Activated CD8-positive, alpha-beta memory T cell treated with anti-CD3 and anti-CD28 coated beads, Interleukin-2, amount 50 U/mL, for 4 hours (primary cell): ENCODE measurements at regions not wholly inside any gene's neighbourhood (a gene's known extent, or its start where the extent isn't known, plus 50 kb on each side); places are given as distances from the start of the nearest gene placed in this dataset.

Source experiments
- DNase-seq: peaks from one replicate; pipeline ENCODE4 v3.0.0-alpha.2; 2020

DNA sequence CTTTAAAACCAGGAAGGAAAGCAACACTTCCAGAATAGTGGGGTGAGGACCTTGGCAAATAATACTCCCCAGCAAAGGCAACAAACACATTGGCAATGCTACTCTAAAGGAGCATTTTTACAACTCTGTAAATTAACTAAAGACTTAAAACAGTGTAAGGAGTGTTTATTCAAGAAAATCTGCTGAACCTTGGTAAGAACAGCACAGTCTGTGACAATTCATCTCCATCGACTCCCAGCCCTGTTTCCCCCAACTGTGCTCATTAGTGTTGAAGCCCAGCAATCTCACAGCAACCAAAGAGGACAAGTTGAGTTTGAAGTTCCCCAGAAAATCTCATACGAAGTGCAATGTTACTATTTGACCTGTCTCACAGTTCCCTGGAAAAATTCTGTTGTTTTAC lies 884.9 kb downstream of the C6orf118 start:
- DNase-seq = no peak

DNA sequence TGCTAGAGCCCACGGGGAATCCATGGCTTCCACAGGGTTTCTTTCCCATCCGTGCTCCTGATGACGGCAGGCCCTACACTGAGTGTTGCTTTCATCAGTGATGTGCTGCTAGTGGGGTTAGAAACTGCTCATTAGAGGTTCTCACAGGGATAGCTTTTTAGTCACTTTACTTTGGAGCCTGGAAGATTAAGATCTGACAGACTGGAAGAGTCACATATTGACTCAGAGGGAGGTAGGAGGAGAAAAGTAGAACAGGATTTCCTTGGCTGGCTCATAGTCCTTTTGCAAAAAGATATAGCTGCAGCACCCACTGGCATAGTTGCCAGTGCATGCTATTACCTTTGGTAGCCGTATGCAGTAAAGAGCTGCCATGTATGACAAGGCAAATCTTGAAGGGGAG lies 890.3 kb downstream of the C6orf118 start:
- DNase-seq = no peak

DNA sequence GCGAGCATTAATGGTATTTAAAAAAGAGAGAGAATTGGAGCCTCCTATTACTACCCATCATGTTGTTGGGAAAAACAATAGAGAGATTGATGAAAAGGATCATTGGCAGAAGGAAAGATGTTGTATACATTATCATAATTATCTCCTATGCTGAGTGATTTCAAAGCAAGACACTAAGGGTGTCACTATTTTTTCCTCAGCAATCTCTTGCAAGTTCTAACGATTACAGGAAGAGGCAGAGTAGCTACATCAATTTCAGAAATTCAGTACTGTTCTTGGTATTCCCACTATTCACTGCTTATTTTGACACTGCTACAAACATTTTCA lies 891.2 kb downstream of the C6orf118 start:
- DNase-seq = no peak

DNA sequence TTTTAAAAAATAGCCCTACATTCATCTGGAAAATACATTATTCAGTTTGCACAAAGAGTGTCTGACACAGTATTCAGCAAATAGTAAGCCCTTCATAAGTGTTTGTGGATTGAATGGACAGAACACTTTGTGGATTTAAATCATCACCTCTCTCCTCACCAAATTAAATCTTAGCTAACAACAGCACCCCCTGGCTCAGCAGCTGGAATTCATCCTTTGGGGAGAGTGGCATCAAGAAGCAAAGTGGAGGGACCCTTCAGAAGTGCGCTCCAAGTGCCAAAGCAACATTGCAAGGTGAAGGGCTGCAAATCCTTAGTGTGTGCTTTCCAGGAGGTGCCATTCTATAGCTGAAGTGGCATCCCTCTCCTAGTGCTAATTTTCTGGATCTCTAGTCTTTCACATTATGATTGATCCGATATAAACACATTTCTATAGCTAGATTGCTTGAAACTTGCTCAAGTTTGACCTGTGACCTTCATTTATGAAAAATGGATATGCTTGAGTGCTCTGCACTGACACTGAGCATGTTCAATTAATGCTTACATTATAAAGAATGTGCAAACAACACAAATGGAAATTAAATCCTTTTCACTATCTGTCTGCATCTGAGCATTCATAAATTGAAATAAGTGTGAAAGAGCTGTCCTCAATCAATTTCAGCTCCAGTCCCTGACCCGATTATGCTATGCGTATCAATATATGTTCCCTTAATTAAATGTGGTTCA lies 891.7 kb downstream of the C6orf118 start:
- no peak for DNase-seq

DNA sequence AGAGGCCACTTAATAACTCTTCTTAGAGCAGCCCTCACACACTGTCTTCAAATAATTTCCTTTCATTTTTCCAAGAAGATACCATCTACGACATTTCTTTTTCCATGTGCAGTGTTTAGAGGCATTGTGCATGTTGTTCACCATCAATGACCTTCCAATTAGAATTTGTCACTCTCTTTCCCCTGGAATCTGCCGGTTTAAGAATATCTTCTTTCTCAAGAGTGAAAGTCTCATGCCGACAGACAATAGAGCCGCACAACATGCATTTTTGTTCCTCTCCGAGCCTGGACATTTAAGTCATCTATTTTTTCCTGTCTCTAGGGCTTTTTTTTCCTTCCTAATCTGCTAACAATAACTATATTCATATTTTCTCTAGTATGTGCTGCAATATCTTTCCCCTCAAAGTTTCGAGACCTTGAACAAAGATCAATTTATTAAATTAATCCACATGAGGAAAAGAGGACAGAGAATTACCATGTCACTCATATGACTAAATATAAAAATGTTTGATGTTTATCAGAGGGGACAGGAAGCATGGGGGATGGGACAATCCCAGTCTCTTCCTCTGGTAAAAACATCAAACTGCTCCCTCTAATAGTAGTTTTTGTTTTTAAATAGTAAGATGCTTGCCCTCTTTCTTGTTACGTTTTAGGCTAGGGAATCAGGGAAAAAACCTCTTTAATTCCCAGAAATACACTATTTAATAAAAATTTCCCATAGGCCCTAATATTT lies 893.4 kb downstream of the C6orf118 start:
- no peak for DNase-seq

DNA sequence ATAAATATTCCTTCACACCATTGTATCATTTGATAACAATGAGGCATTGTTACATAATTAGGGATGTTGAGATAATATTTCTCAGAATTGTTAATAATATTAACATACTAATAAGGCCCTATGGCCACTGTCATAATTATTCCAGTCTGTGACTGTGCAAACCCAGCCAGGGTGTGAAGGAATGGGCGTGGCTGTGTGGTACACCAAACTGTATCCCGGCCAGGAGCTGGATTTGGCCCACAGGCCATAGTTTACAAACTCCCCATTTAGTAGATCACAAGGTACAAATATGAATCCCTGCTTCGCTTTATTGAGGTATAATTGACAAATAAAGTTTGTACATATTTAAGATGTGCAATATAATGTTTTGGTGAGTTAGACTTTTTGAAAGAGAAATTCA lies 894.7 kb downstream of the C6orf118 start:
- DNase-seq = no peak

DNA sequence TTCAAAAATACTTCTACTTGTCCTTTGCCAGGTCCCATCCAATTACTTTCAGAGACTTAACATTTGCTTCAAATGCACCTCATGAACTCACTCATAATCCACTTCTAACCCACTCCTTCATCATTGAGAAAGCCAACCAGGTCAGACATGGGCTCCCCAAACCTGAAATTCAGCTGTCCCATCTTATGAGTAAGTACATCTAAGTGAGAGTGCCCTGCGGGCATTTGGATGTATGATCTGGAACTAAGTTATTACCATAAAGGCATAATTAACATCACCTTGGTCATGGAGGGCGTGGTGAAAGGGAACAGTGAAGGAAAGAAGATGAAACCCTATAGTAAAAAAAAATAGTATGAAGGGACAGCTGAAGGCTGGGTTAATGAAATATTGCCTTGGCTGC lies 896.8 kb downstream of the C6orf118 start:
- DNase-seq = no peak

DNA sequence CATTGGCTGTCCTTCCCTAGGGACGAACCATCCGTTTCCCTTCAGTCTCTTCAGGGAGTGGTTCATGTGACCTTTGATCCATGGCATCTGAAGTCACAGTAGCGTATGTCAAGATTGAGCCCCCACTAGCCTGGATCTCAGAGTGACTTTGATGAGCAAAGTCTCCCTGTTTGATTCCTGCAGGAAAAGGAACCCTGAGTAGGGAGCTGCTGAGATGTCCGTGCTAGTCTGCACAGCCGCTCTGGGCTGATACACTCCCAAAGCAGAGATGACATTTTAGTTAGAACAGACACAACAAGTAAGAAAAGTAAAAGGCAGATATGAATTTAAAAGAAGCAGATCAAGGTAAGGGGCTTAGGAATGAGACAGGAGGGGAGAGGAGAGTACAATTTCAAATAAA lies 899.4 kb downstream of the C6orf118 start:
- DNase-seq = no peak

DNA sequence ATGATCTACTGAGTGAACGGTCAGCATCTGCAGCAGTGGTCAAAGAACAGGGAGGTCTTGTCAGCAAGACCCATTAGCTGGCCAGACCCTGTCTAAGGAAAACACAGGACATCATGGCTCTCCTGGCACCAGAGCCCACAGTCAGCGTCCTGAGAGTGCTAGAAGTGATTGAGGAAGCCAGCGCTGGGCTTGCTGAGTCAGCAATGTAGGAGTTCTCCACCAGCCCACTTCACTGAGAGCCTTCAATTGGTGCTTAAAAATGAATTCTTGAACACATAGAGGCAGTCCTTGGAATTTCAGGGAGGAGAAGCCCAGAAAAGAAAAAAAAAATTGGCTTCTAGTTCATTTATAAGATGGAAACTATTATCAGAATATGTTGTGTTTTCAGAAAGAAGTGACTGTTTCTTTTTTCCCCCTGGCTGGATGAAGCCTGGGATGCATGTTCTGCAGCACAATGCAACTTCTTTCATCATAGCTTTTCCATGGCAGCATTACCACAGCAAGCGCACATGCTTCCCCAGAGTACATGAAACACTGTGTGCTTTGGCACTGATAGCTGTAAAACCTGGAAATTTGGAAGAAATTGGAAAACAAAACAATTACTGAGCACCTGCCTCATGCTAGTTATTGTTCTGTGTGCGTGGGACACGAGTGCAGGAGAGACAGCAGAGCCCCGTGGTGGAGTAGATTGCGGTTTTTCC lies 899.9 kb downstream of the C6orf118 start:
- no peak for DNase-seq

DNA sequence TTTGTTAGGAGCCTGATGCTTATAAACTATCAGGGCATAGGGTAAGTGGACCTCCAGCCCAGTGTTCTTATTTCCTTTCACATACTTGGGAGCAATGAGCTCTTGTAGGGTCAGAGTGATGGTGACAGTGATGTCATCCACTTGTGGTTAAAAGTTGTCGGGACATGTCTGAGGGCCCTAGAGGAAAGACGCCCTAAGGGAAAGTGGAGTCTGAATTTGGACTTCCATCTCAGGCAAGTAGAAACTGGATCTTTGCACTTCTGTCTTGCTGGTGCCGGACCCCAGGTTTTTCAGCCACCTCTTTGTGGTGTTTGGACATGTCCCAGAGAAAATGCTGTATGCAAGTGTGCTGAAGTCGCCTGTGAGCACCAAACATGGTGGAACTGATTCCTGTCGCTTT lies 900.5 kb downstream of the C6orf118 start:
- no peak for DNase-seq

DNA sequence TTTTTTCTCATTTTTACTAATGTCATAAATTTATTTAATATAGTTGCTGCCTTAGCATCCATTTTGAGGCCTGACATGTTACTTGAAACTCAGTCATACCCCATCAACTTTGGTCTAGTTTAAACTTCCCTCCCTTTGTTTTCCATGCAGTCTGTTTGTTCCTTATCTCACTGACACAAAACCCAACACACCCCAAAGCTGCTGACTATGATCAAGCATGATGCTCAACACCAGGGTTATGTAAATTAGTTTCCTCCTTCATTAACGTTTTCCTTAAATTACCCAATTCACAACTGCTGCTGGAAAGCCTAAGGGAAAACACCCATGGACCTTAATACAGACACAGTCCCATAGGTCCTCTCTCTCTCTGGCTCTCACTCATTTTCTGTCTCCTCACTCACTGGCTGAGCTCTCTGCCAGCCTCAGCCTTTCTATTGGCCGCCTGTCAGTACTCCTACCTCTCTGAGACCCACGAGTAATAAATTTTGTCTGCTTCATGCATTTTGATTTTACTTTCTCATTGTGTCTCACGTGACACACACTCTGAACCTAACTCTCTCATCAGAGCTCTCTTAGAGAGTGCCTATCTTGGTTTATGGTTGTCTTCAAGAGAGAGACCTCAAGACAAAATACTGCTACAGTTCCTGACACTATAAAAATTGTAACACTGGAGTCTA lies 904.5 kb downstream of the C6orf118 start:
- DNase-seq = no peak

DNA sequence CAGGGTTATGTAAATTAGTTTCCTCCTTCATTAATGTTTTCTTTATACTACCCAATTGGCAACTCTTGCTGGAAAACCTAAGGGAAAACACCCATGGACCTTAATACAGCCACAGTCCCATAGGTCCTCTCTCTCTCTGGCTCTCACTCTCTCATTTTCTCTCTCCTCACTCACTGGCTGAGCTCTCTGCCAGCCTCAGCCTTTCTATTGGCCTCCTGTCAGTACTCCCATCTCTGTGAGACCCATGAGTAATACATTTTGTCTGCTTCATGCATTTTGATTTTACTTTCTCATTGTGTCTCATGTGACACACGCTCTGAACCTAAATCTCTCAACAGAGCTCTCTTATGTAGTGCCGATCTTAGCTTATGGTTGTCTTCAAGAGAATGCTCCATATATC lies 907.5 kb downstream of the C6orf118 start:
- DNase-seq = no peak

DNA sequence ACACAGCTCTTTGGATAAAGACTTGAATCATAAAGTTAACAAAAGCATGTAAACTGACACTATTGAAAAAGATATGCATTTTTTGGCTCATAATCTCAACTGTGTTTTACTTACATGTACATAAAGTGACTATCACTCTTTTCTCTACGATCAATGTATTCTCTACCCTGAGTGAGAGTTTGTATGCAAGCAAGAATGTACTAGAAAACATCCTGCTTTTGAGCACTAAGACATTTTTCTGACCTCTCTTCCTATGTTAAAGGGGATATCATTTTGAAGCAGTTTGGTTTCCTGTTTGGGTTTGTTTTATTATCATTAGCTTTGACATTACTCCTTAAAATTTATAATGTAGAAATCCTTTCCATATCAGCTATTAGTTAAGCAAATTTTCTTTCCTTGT lies 910.8 kb downstream of the C6orf118 start:
- no peak for DNase-seq

DNA sequence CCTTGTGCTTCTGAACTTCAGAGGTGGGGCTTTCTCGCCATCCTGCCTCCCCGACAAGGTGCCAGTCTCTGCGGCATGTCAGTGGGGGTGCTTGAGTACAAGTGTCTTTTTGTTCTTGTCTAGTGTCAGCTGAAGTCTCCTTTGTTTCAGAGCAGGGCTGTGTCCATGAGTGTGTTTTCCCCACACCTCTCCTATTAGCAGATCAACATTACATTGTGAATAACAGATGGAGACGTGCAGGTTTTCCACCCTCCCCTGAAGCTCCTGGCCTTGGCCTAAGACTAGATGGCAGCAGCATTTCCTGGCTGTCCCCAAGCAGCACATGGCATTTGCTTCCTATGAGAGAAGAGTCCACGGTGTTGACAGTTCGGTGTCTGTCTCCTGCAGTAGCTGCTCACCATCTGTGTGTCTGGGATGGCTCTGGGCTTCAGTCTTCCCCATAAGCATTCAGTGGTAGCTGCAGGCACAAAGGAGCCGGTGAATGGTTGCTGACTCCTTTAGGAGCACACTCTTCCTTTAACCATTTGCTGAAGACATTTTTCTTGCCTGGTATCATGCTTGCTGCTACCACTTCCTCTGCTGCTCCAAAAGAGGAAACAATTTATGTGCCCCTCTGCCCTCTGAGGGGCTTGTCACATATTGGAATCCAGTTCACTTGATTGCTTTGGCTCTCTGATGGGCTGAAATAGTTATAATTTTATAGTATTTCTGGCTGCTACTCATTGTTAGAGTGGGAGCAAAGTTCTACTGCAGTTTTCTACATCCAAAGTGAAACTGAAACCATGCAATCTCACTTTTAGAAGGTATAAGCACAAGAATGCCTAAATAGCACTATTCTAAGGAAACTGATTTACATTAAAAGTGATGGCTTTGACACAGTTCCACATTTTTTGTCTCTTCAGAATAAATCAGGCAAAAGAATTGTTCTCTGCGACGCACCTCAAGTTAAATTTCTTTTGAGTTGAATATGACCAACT lies 913.0 kb downstream of the C6orf118 start:
- no peak for DNase-seq

DNA sequence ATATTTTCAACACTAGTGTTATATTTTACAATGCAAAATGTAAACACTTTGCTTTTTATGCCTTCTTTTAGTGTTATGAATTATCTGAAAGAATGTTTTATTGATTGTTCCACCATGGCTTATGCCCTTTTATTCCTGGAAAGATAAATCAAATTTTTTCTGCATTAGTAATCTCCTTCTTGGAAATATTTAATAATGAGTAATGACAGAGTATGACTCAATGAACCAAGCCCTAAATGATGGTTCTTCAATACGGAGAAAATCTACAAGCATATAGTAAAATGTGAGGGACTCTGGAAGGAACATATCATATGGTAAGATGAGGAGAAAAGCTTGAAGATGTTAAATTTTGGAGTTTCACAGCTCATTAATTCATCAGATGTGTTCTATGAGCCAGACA lies 929.6 kb downstream of the C6orf118 start:
- DNase-seq = no peak

DNA sequence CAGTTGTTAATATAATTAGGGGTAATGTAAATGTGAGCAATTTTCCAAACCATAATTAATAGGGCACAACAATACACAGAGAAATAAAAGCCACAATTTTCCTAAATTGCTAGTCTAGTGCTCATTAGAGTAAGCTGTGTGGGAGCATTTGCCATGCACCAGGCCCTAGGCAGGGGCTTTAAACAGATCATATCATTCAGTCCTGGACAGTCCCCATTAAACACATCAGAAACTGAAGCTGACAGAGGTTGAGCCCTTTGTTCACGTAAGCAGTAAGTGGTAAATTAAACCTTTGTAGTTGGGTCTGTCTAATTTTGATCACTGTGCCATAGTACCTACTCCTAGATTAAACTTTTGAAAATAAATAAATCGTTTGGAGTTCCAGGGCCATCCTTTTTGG lies 931.1 kb downstream of the C6orf118 start:
- DNase-seq = no peak

DNA sequence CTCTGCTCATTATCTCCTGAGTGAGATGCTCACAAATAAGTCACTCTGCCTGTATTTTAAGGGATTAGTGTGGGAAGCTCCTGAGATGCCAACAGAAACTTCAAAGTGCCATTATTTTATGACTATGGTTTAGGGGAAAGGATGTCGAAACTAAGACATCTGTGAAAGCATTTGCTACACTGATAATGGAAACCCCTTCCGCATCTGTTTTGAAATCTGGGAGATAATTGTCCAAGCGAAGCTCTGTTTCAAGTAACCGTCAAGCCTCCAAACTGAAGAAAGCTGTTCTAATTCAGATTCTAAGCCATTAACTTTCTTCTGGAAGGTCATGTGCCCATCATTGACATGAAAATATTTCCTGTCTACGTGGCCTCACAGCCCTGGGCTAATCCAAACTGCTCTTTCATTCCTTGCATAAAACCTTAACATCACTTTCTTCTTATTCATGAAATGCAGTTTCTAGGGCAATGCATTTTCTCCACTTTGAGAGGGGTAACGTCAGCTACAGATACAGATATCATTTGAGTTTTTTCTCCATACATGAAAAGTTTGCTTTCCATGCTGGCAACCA lies 932.0 kb downstream of the C6orf118 start:
- DNase-seq = no peak

DNA sequence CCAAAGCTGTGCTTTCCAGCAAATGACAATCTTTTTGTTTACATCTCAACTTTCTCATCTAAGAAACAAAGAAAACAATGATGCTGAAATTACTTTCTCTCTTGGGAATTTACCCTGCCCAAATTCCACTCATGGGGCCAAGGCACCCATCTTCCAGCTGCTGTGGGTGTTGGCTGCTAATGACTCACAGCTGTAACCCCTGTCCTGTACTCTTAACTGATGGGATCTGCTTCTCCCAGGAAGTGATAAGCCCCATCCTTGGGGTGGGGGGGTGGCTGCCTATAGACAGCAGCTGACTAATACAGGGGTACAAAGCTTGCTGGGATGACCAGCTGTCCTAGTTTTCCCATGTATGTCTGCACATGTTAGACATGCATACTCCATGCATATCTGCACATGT lies 938.6 kb downstream of the C6orf118 start:
- DNase-seq = no peak

DNA sequence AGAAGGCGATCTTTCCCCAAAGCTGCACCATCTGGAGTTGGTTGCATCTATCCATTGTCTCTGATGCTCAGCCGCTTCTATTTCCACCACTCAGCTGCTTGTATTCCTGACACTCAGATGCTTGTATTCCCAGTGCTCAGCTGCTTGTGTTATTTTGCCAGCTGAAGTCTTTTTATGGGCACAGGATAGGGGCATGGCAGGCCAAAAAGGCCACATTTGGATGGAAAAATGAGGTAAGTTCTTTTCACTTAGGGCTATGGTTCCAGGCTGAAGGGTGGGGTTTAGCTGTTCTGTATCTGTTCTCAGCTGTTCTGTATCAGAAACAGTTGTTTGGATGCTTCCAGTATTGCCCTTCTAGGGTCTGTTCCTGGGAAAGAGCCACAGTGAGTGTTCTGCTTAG lies 944.9 kb downstream of the QKI start:
- no peak for DNase-seq

DNA sequence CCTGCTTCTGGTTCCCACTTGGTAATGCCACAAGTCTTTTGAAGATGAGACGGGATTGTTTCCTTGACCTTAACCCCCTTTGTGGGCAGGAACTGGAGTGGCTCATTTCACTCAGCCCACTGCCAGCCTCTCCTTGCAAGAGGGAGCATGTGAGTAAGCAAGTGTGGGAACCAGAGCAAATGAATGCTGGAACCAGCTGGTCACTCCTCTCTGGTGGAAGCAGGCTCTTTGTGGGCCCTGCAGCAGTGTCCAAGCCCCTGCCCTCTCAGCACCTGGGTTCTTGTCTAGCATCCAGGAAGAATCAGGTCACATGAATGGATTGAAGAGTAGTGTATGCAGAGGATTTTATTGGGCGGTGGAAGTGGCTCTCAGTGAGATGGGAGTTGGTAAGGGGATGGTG lies 944.5 kb downstream of the QKI start:
- no peak for DNase-seq

DNA sequence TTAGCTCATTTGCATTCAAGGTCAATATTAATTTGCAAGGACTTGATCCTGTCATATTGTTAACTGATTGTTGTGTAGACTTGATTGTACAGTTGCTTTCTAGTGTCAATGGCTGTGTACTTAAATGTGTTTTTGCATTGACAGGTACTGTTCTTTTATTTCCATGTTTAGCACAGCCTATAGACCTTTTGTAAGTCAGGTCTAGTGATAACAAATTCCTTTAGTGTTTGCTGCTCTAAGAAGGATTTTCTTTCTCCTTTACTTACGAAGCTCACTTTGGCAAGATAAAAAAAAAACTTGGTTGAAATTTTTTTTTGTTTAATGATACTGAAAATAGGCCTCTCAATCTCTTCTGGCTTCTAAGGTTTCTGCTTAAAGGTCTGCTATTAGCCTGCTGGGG lies 942.3 kb downstream of the QKI start:
- DNase-seq = no peak

DNA sequence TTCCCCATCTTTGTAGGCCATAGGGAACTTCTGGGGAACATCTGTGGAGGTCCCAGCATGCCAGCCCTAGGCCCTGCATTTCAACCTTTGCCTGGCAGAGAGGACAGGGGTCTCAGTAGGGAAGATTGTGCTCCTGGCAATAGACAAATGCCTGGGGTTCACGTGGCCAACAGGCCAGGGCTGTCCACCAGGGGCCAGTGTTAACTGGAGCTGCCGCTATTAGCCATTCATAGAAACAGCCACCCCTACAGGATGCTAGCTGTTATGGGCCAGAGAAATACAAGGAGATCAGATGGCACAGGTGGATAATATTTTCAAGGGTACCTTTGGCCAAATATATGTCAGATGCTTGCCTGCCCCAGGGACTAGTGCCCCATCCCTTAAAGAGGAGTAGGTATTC lies 932.9 kb downstream of the QKI start:
- no peak for DNase-seq
